Panc1 (cell line): ENCODE measurements at regions not wholly inside any gene's neighbourhood (a gene's known extent, or its start where the extent isn't known, plus 50 kb on each side); places are given as distances from the start of the nearest gene placed in this dataset.

Experiments
- POLR2AphosphoS5 ChIP-seq: IDR thresholded peaks from 2 replicates; pipeline ENCODE4 v1.6.1; 2012; ENCODE audit warnings: mild to moderate bottlenecking, low read depth, low read length, moderate library complexity
- SIN3A ChIP-seq: IDR thresholded peaks from 2 replicates; pipeline ENCODE4 v1.6.1; 2012; ENCODE audit warnings: low read depth, mild to moderate bottlenecking, low read length, moderate library complexity, borderline replicate concordance; ENCODE audit not compliant: insufficient read depth
- TCF7L2 ChIP-seq: IDR thresholded peaks from 2 replicates; pipeline ENCODE4 v1.6.1; 2011; ENCODE audit warnings: mild to moderate bottlenecking, low read depth, low read length, inconsistent platforms
- TF ChIP-seq, protein P1 (sequence below): fragments of 450-650 bp; IDR thresholded peaks from 2 replicates; pipeline ENCODE4 v1.5.1; 2017; ENCODE audit warnings: mild to moderate bottlenecking
- TF ChIP-seq, protein P2 (sequence below), 2 experiments: IDR thresholded peaks; 2 replicates each; pipeline ENCODE4 v1.6.1; 2011 to 2012; ENCODE audit warnings: low read depth in 2 of 2, control low read depth in 1 of 2, low read length in 1 of 2, mild to moderate bottlenecking in 1 of 2, moderate library complexity in 1 of 2; ENCODE audit not compliant: insufficient read depth in 1 of 2

DNA sequence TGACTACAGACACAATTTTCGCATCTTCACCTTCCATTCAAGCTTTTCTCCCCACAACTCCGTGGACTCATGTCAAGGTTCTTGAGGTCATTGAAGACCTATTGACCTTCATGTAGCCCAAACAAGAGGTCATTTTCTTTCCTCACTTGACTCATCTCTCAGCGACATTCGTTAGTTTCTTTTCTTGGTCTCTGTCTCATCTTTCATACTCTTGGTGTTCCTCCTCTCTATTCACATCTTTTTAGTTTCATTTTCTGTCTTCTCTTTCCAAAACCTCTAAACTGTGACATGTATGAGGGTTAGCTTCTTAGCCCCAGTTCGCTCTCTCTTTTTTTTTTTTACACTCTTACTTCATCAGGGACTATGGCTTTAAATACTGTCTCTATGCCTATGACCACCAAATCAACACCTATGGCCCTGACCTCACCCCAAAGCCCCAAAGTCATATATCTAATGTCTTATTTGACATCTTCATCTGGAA, 128.6 kb upstream of the BACH2 start:
- TF ChIP-seq, protein P1, sequence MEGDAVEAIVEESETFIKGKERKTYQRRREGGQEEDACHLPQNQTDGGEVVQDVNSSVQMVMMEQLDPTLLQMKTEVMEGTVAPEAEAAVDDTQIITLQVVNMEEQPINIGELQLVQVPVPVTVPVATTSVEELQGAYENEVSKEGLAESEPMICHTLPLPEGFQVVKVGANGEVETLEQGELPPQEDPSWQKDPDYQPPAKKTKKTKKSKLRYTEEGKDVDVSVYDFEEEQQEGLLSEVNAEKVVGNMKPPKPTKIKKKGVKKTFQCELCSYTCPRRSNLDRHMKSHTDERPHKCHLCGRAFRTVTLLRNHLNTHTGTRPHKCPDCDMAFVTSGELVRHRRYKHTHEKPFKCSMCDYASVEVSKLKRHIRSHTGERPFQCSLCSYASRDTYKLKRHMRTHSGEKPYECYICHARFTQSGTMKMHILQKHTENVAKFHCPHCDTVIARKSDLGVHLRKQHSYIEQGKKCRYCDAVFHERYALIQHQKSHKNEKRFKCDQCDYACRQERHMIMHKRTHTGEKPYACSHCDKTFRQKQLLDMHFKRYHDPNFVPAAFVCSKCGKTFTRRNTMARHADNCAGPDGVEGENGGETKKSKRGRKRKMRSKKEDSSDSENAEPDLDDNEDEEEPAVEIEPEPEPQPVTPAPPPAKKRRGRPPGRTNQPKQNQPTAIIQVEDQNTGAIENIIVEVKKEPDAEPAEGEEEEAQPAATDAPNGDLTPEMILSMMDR = no peak
- TF ChIP-seq POLR2AphosphoS5 (no peak), SIN3A (no peak), TCF7L2 (no peak)
- TF ChIP-seq, protein P2, sequence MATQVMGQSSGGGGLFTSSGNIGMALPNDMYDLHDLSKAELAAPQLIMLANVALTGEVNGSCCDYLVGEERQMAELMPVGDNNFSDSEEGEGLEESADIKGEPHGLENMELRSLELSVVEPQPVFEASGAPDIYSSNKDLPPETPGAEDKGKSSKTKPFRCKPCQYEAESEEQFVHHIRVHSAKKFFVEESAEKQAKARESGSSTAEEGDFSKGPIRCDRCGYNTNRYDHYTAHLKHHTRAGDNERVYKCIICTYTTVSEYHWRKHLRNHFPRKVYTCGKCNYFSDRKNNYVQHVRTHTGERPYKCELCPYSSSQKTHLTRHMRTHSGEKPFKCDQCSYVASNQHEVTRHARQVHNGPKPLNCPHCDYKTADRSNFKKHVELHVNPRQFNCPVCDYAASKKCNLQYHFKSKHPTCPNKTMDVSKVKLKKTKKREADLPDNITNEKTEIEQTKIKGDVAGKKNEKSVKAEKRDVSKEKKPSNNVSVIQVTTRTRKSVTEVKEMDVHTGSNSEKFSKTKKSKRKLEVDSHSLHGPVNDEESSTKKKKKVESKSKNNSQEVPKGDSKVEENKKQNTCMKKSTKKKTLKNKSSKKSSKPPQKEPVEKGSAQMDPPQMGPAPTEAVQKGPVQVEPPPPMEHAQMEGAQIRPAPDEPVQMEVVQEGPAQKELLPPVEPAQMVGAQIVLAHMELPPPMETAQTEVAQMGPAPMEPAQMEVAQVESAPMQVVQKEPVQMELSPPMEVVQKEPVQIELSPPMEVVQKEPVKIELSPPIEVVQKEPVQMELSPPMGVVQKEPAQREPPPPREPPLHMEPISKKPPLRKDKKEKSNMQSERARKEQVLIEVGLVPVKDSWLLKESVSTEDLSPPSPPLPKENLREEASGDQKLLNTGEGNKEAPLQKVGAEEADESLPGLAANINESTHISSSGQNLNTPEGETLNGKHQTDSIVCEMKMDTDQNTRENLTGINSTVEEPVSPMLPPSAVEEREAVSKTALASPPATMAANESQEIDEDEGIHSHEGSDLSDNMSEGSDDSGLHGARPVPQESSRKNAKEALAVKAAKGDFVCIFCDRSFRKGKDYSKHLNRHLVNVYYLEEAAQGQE (IDR thresholded peaks at IDR 0.05; ENCODE audit: insufficient read depth in 1 of 2, low read depth in 2 of 2, low read length in 1 of 2) = no peak
